GM18868 (cell line): ENCODE measurements at regions not wholly inside any gene's neighbourhood (a gene's known extent, or its start where the extent isn't known, plus 50 kb on each side); places are given as distances from the start of the nearest gene placed in this dataset.
"Not testable (repeated sequence)": the region's sequence is repeated elsewhere in the genome, so short reads cannot be mapped to it uniquely, and the experiment has no call there.

Experiments
- ATAC-seq: cut with Tn5 transposase; IDR thresholded peaks from one replicate; pipeline ENCODE4 v1.9.1; 2021; ENCODE audit warnings: mild to moderate bottlenecking, moderate library complexity; ENCODE audit not compliant: unreplicated experiment

DNA sequence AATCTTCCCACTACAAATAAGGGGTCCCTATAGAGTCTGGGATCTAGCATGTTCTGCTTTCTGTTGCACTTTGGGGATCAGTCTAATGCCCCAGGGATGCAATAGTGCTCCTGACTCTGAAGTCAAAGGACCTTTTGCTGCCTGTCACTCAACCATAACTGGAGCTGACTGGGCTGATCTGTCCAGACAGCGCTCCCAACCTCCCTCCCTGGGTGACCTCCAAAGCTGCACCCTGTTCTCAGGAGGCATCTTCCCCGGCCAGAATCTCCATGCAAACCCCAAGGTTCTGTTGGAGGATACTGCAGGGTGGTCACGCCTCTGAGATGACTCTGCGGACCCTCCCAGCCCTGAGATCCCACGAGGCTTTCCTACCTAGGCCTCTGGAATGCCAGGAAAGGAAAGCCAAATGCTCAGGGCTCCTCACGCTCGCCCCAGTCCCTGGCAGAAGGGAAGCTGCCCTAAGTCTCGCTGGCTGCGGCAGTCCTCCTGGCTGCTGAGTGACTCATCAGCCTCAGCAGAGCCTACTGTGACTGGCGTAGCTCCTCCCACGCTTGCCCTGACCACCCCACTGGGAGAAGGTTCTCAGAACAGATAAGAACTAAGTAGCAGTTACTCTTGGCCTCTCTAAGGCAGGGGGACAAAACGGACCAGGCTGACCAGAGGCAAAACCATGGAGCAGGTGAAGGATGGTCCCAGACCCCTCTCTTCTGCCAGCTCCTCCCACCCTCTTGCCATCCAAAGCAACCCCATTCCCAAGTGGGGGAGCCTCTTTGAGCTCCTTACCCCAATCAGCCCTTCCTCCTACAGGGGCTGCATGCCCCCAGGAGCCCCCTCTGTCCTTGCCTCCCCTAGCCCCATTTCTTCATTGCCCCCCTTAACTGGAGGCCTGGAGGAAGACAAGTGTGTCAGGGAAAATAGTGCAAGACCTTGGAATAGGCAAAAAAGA lies 124.1 kb upstream of the TNRC6C start:
- peak; percentile 75 for ATAC-seq

DNA sequence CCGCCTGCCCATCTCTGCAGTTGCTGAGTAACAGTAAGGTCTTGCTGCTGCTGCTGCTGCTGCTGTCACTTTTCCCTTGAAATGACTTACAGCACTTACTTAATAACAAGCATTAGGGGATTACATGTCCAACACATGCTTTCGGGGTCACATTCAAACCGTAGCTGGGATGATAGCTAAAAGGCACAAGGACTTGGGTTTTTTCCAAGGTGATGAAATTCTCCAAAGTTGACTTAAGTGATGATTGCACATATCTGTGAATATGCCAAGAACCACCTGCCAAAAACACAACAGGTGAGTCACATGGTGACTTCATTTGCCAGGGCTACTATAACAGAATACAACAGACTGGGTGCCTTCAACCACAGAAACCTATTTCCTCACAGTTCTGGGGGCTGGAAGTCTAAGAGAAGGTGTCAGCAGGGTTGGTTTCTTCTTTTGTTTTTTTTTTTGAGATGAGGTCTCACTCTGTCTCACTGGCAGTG lies 121.9 kb upstream of the TNRC6C start:
- ATAC-seq, result no peak

DNA sequence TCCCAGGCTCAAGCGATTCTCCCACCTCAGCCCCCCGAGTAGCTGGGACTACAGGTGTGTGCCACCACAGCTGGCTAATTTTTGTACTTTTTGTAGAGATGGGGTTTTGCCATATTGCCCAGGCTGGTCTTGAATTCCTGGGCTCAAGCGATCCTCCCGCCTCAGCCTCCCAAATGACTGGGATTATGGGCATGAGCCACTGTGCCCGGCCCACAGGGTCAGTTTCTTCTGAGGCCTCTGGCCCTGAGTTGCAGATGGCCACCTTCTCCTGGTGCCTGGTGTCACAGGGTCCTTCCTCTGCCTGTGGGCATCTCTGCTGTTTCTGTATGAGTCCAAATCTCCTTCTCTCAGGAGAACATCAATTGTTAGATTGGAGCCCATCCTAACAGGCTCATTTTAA lies 121.4 kb upstream of the TNRC6C start:
- ATAC-seq, result not testable (repeated sequence)

DNA sequence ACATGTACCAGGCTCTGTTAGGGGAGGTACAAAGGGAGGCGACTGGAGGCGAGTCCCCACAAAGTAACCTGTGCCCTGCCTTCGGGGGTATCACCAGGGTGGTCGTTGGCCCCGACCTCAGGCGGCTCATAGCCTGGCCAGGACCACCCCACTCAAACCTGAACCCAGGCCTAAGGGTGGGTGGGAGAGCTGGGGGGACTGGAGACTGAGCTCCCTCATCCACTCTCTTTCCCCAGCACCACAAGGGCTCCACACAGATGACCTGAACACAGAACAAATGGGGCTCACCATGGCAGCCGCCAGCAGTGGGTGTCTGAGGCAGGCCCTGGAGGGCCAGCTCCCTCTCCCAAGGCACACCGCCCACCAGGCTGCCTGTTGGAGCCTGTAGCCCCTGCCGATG lies 120.6 kb upstream of the TNRC6C start:
- ATAC-seq, result no peak

DNA sequence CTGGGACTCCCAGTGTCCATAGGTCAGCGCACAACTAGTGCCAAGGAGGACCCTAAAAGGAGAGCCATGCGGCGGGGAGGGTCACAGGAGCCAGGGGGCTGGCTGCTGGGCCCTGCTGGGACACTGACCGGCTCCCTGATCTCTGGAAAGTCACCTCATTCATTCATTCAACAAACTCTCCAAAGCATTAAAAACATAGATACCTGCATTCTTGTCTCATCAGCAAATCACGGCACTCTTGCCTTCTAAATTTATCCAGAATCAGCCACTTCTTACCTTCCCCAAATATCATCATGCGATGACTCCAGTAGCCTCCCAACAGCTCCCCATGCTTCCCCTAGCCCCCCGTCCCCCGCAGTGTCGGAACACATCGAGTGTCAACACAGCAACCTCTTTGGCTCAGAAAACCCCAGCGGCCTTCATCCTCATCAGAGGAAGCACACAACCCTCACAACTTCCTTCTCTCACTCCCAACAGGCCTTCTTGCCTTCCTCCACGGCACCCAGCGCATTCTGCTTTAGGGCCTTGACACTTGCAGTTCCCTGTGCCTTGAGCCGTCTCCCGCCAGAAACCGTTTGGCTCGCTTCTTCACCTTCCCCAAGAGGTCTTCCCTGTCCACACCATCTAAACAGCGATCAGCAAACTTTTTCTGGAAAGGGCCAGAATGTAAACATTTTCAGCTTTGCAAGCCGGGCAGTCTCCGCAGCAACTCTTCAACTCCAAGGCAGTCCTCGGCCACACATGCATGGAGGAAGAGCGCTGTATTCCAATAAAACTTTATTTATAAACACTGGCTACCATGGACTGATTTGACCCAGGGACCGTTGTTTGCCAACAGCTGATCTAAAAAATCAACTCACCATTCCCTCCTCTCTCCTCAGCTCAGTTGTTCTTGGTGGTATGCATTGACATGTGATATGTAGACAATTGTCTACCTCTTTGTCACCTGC lies 119.5 kb upstream of the TNRC6C start:
- no peak for ATAC-seq

DNA sequence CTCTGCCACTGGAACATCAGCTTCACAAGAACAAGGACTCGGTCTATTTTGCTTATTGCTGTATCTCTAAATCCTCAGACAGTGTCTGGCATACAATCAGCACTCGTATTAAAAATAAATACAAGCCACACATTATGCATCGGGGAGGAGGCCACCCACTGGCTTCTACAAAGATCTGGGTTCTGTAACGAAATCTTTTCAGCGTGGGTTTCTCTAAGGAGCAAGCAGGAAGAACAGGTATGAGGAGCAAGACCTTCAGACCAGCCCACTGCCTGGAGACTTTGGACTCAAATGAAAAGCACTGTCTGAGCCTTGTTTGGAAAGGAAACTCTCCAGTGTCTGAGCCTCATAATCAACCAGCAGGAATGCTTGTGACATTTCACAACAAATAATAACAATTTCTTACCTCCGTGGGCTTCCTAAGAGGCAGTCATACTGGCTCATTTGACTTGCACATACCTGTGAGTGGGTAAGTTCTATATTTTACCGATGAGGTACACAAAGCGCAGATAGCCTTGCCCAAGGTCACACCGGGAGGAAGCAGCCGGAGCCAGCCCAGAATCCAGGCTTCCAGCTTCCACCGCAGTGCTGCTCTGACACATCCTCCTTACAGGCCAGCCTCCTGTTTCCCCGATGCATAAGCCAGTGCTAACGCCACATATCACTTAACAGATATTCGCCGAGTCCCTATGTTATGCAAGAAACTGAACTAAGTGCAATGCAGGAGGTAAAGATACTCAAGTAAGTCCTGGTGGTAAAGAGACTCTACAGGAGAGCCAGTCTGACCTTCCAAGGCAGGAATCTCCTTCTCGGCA lies 118.6 kb upstream of the TNRC6C start:
- no peak for ATAC-seq

DNA sequence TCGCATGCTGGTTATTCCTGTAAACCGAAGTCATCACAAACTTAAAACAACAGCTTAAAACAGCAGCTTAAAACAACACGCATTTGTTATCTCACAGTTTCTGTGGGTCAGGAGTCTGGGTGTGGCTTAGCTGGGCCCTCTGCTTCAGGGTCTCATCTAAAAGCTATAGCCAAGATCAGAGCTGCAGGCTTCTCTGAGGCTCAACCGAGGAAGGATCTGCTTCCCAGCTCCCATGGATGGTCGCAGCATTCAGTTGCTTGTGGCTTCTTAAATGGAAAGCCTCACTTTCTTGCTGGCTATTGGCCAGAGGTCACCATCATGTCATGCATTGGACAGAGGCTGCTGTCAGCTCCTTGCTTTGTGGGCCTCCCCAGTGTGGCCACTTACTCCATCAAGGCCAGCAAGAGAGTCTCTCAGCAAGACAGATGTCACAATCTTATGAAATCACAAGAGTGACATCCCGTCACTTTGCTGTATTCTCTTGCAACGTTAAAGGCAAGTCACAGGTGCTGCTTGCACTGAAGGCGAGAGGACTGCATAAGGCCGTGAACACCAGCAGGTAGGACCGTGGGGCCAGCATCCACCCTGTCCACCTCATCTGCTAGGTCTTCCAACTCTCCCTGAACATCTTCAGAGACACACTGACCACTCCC lies 117.9 kb upstream of the TNRC6C start:
- no peak for ATAC-seq

DNA sequence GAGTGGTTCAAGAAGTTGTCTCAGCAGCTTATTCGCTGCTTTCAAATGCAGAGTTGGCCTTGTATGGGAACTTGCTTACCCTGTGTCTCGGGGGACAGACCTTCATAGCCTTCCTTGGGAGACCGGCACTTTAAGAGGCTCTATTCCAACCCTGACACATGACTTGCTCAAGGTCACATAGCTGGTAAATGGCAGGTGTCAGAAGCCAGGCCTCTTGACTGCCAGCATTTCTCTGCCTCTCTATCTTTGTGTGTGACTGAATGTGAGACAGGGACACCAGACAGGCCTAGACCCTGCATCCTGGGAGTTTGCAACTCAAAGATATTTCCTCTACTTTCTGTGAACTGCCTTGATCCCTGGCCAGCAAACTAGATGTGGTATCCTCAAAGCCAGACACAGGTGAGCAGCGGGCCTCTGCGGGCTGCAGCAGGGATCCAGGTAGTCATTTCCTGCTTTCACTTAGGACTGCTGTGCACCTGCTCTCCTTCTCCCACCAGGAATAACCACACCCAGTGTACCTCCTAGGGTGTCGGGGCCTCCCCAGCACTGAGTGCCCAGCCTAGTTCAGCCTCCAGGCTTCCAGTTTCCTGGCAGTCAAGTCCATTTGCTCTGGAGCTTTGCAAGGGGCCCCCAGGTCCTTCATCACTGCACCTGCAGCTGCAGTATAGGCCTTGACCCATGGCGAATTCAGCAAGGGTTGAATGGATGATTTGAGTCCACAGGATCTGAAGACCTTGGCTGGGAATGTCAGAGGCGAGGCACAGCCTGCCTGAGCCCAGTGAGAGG lies 116.6 kb upstream of the TNRC6C start:
- no peak for ATAC-seq

DNA sequence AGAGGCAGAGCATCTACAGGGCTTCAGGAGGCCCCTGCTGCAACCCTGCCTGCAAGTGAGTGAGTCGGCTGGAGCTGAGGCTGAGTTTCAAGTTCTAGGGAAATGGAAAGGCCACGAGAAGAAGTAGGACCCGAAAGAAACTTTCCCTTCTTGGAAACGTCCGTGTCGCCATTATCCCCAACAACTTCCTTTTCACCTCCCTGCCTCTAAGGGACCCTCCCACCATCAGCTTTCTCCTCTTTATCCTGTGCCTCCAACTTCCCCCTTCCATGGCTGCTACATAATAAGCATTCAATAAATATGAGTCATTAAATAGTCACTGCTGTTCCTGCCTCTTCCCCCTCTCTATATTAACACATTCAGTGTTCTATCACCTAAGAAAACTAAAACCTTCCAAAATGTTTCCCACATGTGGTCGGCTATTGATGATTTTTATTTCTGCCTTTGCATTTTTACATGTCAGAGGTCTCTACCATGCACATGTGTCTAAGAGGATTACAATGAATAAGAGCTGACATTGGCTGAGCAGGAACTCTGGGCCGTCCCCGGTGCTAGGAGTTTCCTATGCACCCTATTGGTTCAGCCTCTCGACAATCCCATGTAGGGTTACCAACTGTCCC lies 115.9 kb upstream of the TNRC6C start:
- no peak for ATAC-seq

DNA sequence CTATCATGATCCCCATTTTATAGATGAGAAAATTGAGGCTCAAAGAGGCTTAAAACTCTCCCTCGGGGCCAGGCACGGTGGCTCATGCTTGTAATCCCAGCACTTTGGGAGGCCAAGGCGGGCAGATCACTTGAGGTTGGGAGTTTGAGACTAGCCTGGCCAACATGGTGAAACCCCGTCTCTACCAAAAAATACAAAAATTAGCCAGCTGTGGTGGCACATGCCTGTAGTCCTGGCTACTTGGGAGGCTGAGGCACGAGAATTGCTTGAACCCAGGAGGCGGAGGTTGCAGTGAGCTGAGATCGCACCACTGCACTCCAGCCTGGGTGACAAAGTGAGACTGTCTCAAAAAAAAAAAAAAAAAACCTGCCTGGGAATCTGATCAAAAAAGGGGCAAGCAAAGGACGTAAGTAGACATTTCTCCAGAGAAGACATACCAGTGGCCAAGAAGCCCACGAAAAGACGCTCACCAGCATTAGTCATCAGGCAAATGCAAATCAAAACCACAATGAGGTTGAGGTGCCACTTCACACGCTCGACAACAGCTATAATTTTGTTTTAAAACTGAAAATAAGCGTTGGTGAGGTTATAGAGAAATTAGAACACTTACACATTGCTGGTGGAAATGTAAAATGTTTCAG lies 115.1 kb upstream of the TNRC6C start:
- not testable (repeated sequence) for ATAC-seq

DNA sequence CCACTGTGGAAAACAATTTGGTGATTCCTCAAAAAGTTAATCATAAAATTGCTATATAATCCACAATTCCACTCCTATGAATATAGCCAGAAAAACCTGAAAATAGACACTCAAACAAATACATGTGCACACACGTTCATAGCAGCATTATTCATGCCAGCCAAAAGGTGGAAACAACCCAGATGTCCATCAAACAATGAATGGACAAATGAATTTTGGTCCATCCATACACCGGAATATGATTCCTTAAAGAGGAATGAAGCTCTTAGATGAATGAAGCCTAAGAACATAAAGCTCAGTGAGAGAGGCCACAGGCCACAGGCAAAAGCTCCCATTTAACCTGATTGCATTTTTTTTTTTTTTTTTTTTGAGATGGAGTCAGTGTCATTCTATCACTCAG lies 114.6 kb upstream of the TNRC6C start:
- no peak for ATAC-seq

DNA sequence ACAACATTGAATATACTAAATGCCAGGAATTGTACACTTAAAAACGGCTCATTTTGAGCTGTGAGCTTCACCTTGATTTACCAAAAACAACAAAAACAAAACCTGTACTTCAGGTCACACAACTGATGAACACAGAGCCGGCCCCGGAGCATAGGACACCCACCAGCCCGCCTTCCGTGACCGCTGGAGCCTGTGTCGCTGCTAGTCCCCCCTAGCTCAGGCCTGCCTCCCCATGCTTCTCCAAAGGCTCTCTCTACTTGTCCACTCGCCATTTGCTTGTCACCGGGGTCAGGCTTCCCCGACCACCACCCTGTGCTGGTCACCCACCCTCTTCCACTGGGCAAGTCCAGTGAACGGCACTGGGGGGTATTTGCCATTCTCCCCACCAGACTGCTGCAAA lies 113.8 kb upstream of the TNRC6C start:
- no peak for ATAC-seq

DNA sequence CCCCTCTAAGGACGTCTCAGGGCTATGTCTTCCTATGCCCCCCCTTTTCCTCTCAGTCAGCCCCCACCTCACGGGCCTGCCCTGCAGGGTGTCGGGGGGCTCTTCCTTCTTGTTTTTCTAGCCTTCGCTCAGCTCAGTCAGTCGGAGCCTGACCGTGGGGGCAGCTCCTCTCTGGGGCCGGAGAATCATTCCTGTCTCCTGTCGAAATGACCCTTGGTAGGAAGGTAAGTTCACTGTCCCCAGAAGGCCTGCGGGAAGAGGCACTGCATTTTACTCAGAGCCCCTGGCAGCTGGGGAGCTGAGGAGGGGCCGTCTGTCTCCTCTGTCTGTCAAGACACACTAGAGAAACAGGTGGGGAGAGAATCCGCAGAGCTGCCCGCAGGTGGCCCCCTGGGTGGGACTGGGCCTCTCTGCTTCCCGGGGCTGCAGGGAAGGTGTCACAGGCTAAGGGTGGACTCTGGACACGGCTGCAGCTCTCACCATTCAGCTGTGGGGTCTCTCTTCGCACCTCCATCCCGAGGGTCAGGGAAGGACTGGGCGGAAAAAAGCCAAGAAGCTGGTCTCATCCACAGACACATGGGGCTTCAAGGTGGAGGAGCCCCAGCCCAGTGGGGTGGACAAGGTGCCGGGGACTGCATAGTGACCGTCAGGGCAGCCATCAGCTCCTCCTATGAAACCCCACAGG lies 112.8 kb upstream of the TNRC6C start:
- ATAC-seq, result no peak

DNA sequence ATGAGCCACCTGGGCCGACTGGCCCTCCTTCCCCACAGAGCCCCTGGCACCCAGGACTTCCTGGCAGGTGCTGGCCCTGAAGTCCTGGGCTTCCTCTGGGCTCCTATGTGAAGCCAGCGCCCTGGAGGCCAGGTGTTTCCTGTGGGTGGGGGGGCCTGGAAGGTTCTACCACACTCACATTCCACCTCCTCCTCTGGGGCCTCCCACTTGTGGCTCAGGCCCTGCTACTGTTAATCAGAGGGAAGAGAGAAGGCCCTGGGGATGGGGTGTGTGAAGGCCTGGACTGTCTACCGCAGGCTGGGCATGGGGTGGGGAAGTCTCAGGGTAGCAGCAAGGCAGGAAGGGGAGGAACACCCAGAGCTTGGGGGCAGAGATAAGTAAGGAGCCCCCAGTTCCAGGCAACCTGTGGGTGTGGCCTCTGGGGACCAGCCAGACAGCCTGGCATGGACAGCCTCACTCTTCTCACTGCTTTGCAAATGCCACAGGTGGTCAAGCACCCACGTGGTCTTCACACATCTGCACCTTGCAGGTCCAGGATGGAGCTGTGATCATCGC lies 111.9 kb upstream of the TNRC6C start:
- ATAC-seq, result no peak

DNA sequence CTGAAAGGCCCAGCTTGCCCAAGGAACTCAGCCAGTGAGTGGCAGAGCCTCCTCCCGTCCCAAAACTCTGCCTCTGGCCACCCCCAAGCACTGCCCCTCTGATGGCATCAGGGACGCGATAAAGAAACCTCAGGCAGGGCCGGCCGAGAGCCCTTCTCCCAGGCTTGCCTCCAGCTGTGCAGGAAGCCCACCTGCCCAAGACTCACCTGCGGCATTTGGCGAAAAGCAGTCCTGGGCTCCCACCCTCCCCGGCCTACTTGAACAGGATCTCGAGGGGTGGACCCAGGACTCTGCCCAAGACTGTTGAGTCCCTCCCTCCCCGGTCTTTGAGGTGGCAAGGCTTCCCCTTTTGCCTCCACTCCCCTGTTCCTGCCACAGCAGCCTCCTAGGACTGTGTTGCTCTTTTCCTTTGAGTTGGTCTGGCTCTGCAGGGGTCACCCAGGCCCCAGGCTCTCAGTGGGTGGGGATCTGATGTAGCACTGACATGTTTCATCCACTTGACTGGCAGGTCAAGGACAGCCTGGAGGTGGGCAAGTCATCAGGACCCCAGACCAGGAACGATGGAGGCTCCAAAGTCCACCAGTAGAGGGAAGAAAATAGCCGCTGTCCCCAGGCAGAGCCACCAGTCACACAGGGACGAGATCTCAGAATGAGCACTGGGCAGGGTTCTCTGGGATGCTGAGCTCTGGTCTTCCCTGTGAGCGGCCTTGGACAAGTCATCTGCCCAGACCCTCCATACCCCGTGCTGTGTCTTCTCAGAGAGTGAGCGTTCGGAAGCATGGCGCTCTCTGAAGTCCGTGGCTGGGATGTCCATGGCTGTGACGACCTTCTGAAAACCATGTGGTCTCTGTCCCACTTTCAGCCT lies 111.0 kb upstream of the TNRC6C start:
- ATAC-seq, result no peak

DNA sequence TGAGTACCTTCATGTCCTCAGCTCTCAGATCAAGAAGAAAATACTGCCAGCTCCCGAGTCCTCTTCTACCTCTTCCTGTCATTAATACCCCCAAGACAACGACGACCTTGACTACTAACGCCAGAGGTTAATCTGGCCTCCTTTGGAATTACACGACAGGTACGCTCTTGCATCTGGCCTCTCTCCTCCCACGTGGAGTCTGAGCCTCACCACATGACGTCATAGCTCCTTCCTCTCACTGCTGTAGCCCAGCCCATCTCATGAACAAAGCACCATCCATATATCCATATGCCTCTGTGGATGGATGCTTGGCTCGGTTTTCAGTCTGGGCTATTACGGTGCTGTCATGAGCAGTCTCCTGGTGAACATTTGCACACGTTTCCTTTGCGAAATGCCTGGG lies 110.2 kb upstream of the TNRC6C start:
- no peak for ATAC-seq

DNA sequence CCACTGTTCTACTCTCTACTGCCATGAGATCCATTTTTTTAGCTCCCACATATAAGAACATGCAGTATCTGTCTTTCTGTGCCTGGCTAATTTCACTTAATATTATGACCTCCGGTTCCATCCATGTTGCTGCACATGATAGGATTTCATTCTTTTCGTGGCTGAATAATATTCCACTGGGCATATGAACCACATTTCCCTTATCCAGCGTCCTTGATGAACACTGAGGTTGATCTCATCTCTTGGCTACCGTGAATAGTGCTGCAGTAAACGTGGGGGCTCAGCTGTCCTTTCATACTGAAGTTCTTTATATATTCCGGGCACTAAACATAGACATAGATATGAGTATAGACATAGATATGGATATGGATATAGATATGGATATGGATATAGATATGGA lies 109.3 kb upstream of the TNRC6C start:
- no peak for ATAC-seq
